Left ventricle myocardium inferior (tissue), 1 donor: ENCODE measurements at regions not wholly inside any gene's neighbourhood (a gene's known extent, or its start where the extent isn't known, plus 50 kb on each side); places are given as distances from the start of the nearest gene placed in this dataset.
"Not testable (repeated sequence)": the region's sequence is repeated elsewhere in the genome, so short reads cannot be mapped to it uniquely, and the experiment has no call there.

Source experiments
- DNase-seq: peaks from one replicate; pipeline ENCODE4 v3.0.0-alpha.2; 2020
- H3K27ac ChIP-seq: fragments of 200-600 bp; replicated peaks from 2 replicates; pipeline ENCODE4 v1.8.0; 2021
- H3K27me3 ChIP-seq: fragments of 200-600 bp; 2 replicates; pipeline ENCODE4 v1.8.0; 2021; ENCODE audit warnings: low read depth
- H3K36me3 ChIP-seq: fragments of 200-600 bp; 2 replicates; pipeline ENCODE4 v1.8.0; 2021
- H3K4me1 ChIP-seq: fragments of 200-600 bp; 2 replicates; pipeline ENCODE4 v1.8.0; 2021
- H3K4me3 ChIP-seq: fragments of 200-600 bp; 2 replicates; pipeline ENCODE4 v1.8.0; 2021; ENCODE audit warnings: mild to moderate bottlenecking, moderate library complexity
- H3K9me3 ChIP-seq: fragments of 200-600 bp; replicated peaks from 2 replicates; pipeline ENCODE4 v1.8.0; 2021
- intact Hi-C: fragments of 100-400 bp; cut with micrococcal nuclease; formaldehyde crosslinking; loops from one replicate; pipeline ENCODE4 v1.11.0; 2022
- TF ChIP-seq, protein P1 (sequence below): fragments of 200-600 bp; IDR thresholded peaks from 2 replicates; pipeline ENCODE4 v1.8.0; 2021; ENCODE audit warnings: antibody characterized with exemption, mild to moderate bottlenecking, borderline replicate concordance
- donor health status: DM: no; HTN: yes; CAD: no; lungs with severe emphysema.

DNA sequence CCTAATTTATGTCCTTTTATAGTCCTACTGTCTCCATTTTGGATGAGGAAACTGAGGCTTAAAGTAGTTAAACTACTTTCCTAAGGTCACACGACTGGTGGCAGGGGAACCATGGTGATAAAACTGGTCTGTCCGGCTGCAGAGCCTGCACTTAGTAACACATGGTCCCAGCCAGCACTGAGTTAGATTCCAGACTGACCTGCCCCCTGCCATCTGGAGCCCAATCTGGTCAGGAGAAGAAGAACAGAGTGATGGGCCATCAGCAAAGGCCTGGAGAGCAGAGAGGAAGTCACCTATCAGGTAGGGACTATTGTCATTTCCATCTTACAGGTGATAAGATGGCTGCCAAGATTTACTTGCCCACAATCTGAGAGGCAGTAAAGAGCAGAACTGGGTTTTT lies 86.6 kb upstream of the SLC25A48 start:
- Histone ChIP-seq H3K36me3 (no peaks in the 10 kb centered on the region), H3K27ac (no peak overlapping the region), H3K9me3 (peaks cover 8% of the 10 kb centered on the region), H3K4me3 (no peak overlapping the region), H3K27me3 (no peaks in the 10 kb centered on the region), H3K4me1 (peaks cover 8% of the 10 kb centered on the region)
- TF ChIP-seq, protein P1, sequence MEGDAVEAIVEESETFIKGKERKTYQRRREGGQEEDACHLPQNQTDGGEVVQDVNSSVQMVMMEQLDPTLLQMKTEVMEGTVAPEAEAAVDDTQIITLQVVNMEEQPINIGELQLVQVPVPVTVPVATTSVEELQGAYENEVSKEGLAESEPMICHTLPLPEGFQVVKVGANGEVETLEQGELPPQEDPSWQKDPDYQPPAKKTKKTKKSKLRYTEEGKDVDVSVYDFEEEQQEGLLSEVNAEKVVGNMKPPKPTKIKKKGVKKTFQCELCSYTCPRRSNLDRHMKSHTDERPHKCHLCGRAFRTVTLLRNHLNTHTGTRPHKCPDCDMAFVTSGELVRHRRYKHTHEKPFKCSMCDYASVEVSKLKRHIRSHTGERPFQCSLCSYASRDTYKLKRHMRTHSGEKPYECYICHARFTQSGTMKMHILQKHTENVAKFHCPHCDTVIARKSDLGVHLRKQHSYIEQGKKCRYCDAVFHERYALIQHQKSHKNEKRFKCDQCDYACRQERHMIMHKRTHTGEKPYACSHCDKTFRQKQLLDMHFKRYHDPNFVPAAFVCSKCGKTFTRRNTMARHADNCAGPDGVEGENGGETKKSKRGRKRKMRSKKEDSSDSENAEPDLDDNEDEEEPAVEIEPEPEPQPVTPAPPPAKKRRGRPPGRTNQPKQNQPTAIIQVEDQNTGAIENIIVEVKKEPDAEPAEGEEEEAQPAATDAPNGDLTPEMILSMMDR, result no peak
- no peak for DNase-seq
- intact Hi-C loops, result no loop called here

- TF ChIP-seq, protein P1, result no peak
- H3K27ac ChIP-seq, result no peak overlapping the region
- peaks cover 8% of the 10 kb centered on the region for H3K9me3 ChIP-seq
- no peaks in the 10 kb centered on the region for H3K27me3 ChIP-seq
- intact Hi-C loops, result no loop called here
- no peak for DNase-seq
- H3K36me3 ChIP-seq, result no peaks in the 10 kb centered on the region
- H3K4me1 ChIP-seq, result peaks cover 8% of the 10 kb centered on the region
- no peak overlapping the region for H3K4me3 ChIP-seq
Measured at GRCh38 chr5:135745897-135746500, 88.5 kb upstream of the SLC25A48 start.

DNA sequence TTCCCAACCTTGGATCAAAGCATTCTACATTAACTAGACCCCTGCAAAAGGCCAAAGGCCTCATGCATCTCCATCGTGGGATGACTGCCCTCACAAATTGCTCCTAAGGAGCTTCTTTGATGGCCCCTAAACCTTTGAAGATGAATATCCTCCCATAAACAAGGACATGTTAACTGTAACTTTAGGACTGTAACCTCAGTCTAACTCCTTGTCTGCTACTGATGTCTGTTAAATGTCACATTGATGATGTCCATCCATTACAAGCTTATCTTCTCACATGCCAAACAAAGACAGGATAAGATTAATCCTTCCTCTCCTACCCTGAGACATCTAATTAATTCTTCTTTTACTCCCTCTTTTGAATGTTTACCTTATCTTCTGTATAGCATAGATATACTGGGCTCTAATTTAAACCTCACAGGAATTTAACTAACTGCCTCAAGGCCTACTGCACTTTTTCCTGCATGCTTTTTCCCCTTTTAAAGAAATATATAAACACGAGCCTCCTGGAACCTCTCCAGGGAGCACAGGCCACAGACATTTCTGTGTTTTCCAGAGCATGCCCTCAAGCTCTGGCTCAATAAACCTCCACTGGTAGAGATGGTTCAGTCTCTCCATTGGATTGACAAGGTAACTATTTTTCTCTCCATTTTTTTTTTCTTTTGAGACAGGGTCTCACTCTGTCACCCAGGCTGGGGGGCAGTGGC lies 90.6 kb upstream of the SLC25A48 start:
- TF ChIP-seq, protein P1, result no peak
- no peak for DNase-seq
- Histone ChIP-seq H3K36me3 (no peaks in the 10 kb centered on the region), H3K4me3 (no peak overlapping the region), H3K27me3 (no peaks in the 10 kb centered on the region), H3K9me3 (peaks cover 8% of the 10 kb centered on the region), H3K27ac (no peak overlapping the region), H3K4me1 (peaks cover 18% of the 10 kb centered on the region)
- intact Hi-C loops, result no loop called here

- intact Hi-C loops, result no loop called here
- TF ChIP-seq, protein P1, result no peak
Measured at GRCh38 chr5:135743181-135743580, 91.3 kb upstream of the SLC25A48 start.

GRCh38 chr5:135742240-135742639 lies 92.2 kb upstream of the SLC25A48 start:
- H3K36me3 ChIP-seq, intact Hi-C loops, H3K9me3 ChIP-seq, H3K4me3 ChIP-seq, H3K27ac ChIP-seq, DNase-seq, H3K27me3 ChIP-seq: not testable (repeated sequence)
- H3K4me1 ChIP-seq, result peaks cover 18% of the 10 kb centered on the region

More at GRCh38 chr5:135743181-135743580, 91.3 kb upstream of the SLC25A48 start:
- Histone ChIP-seq H3K9me3 (peaks cover 8% of the 10 kb centered on the region), H3K4me1 (peaks cover 18% of the 10 kb centered on the region), H3K4me3 (no peak overlapping the region), H3K36me3 (no peaks in the 10 kb centered on the region), H3K27me3 (no peaks in the 10 kb centered on the region), H3K27ac (no peak overlapping the region)
- no peak for DNase-seq

DNA sequence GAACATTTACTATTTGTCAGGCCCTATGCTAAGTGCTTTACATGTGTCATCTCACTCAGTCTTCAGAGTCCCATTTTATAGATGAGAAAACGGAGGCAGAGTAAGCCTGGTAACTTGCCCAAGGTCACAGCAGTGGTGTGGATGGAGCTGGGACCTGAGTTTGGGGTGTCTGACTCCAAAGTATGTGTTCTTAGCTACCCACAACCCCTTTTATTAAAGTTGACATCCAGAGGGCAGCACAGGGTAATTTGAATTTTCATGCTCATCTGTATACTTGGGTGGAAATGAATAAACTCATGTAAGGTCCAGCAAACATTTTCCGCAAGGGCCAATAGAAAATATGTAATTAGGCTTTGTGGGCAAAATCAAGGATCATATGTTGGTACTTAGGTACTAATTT lies 93.4 kb upstream of the SLC25A48 start:
- intact Hi-C loops, result no loop called here
- TF ChIP-seq, protein P1, result no peak

More for the DNA sequence above, 93.4 kb upstream of the SLC25A48 start:
- H3K27me3 ChIP-seq, result peaks cover under 1% of the 10 kb centered on the region
- H3K9me3 ChIP-seq, result peaks cover 8% of the 10 kb centered on the region
- H3K4me3 ChIP-seq, result no peak overlapping the region
- no peak overlapping the region for H3K27ac ChIP-seq
- peaks cover 18% of the 10 kb centered on the region for H3K4me1 ChIP-seq
- no peak for DNase-seq
- H3K36me3 ChIP-seq, result no peaks in the 10 kb centered on the region
